ENCODE measurements at regions not wholly inside any gene's neighbourhood (a gene's known extent, or its start where the extent isn't known, plus 50 kb on each side); places are given as distances from the start of the nearest gene placed in this dataset.

DNA sequence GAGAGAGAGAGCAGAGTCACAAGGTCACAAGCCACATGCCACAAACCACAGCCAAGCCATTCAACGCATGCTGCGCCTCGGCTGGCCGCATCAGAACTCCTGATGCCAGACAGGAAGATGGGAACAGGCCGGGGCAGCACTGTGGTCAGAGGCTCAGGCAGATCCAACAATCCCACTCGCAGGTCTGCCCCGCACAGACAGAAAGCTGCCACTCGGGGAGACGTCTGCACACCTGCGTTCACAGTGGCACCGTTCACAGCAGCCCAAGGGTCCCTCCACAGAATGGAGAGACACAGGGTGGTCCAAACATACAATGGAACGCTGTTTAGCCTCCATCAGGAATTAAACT lies 408.8 kb downstream of the CTTN start:
- no peaks in the 10 kb centered on the region for H3K79me2 ChIP-seq (ENCODE audit: insufficient read depth, low read length)
- H2AFZ ChIP-seq (ENCODE audit: low read length): no peak overlapping the region
- no peaks in the 10 kb centered on the region for H3K4me1 ChIP-seq (ENCODE audit: insufficient read depth, low read length)
- no peak overlapping the region for H3K14ac ChIP-seq (ENCODE audit: insufficient read depth, low read length)
- Mint-ChIP-seq H3K9me3 (no peaks in the 10 kb centered on the region; a peak in 1 of 5 replicates), H3K4me3 (no peak overlapping the region; a peak in 1 of 5 replicates), H3K27me3 (ENCODE audit: low read depth) (no peaks in the 10 kb centered on the region; the same call in 1 of the 2 replicates), H3K4me1 (no peaks in the 10 kb centered on the region), H3K27ac (peak overlapping the region in 1 of 3 experiments; percentile 57; a peak in 1 of 7 replicates), H3K36me3 (ENCODE audit: insufficient read depth in 1 of 3, low read depth in 3 of 3) (peaks cover 18 to 20% (median 20%) of the 10 kb centered on the region in 3 experiments)
- peaks cover 3% of the 10 kb centered on the region for H4K20me1 ChIP-seq (ENCODE audit: control insufficient read depth, insufficient read depth, insufficient read length)
- H2BK5ac ChIP-seq (ENCODE audit: insufficient read length, low read length): no peak overlapping the region
- no peak overlapping the region for H3K27ac ChIP-seq (ENCODE audit: insufficient read length, low read depth, low read length)
- H3K23ac ChIP-seq (ENCODE audit: insufficient read length, low read depth, low read length): no peak overlapping the region
- TF ChIP-seq, protein P1, sequence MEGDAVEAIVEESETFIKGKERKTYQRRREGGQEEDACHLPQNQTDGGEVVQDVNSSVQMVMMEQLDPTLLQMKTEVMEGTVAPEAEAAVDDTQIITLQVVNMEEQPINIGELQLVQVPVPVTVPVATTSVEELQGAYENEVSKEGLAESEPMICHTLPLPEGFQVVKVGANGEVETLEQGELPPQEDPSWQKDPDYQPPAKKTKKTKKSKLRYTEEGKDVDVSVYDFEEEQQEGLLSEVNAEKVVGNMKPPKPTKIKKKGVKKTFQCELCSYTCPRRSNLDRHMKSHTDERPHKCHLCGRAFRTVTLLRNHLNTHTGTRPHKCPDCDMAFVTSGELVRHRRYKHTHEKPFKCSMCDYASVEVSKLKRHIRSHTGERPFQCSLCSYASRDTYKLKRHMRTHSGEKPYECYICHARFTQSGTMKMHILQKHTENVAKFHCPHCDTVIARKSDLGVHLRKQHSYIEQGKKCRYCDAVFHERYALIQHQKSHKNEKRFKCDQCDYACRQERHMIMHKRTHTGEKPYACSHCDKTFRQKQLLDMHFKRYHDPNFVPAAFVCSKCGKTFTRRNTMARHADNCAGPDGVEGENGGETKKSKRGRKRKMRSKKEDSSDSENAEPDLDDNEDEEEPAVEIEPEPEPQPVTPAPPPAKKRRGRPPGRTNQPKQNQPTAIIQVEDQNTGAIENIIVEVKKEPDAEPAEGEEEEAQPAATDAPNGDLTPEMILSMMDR (conservative IDR thresholded peaks at IDR 0.05): no peak
- H2BK15ac ChIP-seq (ENCODE audit: low read depth, low read length): no peak overlapping the region
- H3K4me2 ChIP-seq (ENCODE audit: insufficient read depth, insufficient read length, low read length): no peak overlapping the region
- H2AK5ac ChIP-seq (ENCODE audit: insufficient read length, low read length): no peak overlapping the region
- H4K91ac ChIP-seq (ENCODE audit: insufficient read length, low read depth, low read length): no peak overlapping the region
- DNase-seq: no peak
- no peaks in the 10 kb centered on the region for H3K27me3 ChIP-seq (ENCODE audit: insufficient read depth, low read length)
- H2BK20ac ChIP-seq (ENCODE audit: low read depth, low read length, poor library complexity, severe bottlenecking): no peak overlapping the region
- H4K8ac ChIP-seq (replicated peaks; ENCODE audit: insufficient read length, low read depth, low read length): no peak overlapping the region
- H3K56ac ChIP-seq (ENCODE audit: insufficient read length, low read depth, low read length): no peak overlapping the region
- H3K9me3 ChIP-seq (ENCODE audit: control insufficient read depth, low read depth, low read length): no peaks in the 10 kb centered on the region
- H2BK120ac ChIP-seq (ENCODE audit: low read depth, low read length, poor library complexity, severe bottlenecking): no peak overlapping the region
- H2BK12ac ChIP-seq (ENCODE audit: insufficient read length, low read depth, low read length): no peak overlapping the region
- no peaks in the 10 kb centered on the region for H3K23me2 ChIP-seq (ENCODE audit: insufficient read length, low read depth, low read length, poor library complexity, severe bottlenecking)
- H3K18ac ChIP-seq (ENCODE audit: insufficient read length, low read depth, low read length): no peak overlapping the region
- WGBS (ENCODE audit: extremely low coverage, insufficient read length, low lambda C conversion rate): no CpG with 5 or more reads among the region's 12 CpGs
- H3K79me1 ChIP-seq (ENCODE audit: insufficient read depth, low read depth, low read length, poor library complexity, severe bottlenecking): no peaks in the 10 kb centered on the region
- no peak overlapping the region for H3T11ph ChIP-seq (ENCODE audit: low read length)
- no peak overlapping the region for H3K4ac ChIP-seq (ENCODE audit: low read depth, low read length)
- no peak overlapping the region for H3K9ac ChIP-seq (ENCODE audit: extremely low read depth, insufficient read length, low read length)
- H4K5ac ChIP-seq (ENCODE audit: insufficient read length, low read depth, low read length): no peak overlapping the region
